ENCODE measurements at regions not wholly inside any gene's neighbourhood (a gene's known extent, or its start where the extent isn't known, plus 50 kb on each side); places are given as distances from the start of the nearest gene placed in this dataset.

DNA sequence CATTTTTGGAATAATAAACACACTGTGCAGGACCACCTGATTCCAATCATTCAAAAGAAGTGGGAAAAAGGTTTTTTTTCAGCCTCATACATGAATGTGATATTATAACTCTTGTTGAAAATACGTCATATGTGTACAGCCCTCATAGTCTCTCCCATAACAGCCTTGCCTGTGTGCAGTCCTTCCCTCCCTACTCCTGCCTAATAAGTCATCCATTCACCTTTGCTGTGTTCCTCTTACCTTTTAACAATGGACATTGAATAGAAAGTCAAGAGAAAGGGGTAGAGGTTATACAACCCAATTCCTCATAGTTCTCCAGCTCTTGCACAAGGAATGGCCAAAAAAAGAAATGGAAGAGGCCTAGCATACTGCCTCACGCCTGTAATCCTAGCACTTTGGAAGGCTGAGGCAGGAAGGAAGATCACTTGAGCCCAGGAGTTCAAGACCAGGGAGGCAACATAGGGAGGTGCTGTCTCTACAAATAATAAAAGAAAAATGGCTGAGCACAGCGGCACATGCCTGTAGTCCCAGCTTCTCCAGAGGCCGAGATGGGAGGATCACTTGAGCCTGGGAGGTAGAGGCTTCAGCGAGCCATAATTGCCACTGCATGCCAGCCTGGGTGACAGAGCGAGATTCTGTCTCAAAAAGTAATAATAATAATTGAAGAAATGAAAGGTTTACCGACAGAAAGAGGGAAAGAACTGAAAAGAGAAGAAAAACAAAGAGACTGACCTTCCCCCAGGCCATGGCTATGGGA is 356.1 kb upstream of the KIF2A start:
- no peak for TF ChIP-seq CTCF (IDR thresholded peaks at IDR 0.05; ENCODE audit: control extremely low read depth in 1 of 3, insufficient read depth in 1 of 3, low read depth in 1 of 3, low read length in 3 of 3)
- TF ChIP-seq SRF (IDR thresholded peaks at IDR 0.05; ENCODE audit: low read depth, low read length), result no peak
